WERI-Rb-1 (cell line): ENCODE measurements at regions not wholly inside any gene's neighbourhood (a gene's known extent, or its start where the extent isn't known, plus 50 kb on each side); places are given as distances from the start of the nearest gene placed in this dataset.

Experiments
- DNase-seq: peaks from one replicate; pipeline ENCODE4 v3.0.0-alpha.2; 2020
- H3K27ac ChIP-seq: fragments of 250-450 bp; sonication (Bioruptor Pico); 2 replicates; pipeline ENCODE4 v1.5.1; 2020; ENCODE audit warnings: mild to moderate bottlenecking, moderate library complexity
- H3K27me3 ChIP-seq: fragments of 250-450 bp; sonication (Bioruptor Pico); 2 replicates; pipeline ENCODE4 v1.5.1; 2021; ENCODE audit warnings: mild to moderate bottlenecking, low read depth, moderate library complexity; ENCODE audit not compliant: insufficient read depth, severe bottlenecking
- H3K36me3 ChIP-seq: fragments of 250-450 bp; sonication (Bioruptor Pico); 2 replicates; pipeline ENCODE4 v1.5.1; 2020; ENCODE audit warnings: mild to moderate bottlenecking, moderate library complexity
- H3K4me3 ChIP-seq: 2 replicates; pipeline ENCODE4 v1.5.1; 2011; ENCODE audit warnings: low read depth, mild to moderate bottlenecking, control low read depth, low read length
- H3K9me3 ChIP-seq: fragments of 250-450 bp; sonication (Bioruptor Pico); 2 replicates; pipeline ENCODE4 v1.5.1; 2021; ENCODE audit warnings: mild to moderate bottlenecking, moderate library complexity; ENCODE audit not compliant: severe bottlenecking
- CTCF ChIP-seq: IDR thresholded peaks from 2 replicates; pipeline ENCODE4 v1.5.1; 2011; ENCODE audit warnings: low read depth, mild to moderate bottlenecking, control low read depth, inconsistent platforms, low read length

GRCh38 chr10:75334720-75335119 lies 66.8 kb downstream of the ZNF503 start:
- no peaks in the 10 kb centered on the region for H3K27me3 ChIP-seq
- no peak for DNase-seq
- no peak for TF ChIP-seq CTCF

GRCh38 chr10:75332081-75332480 lies 69.5 kb downstream of the ZNF503 start:
- Histone ChIP-seq H3K36me3 (no peaks in the 10 kb centered on the region), H3K4me3 (no peak overlapping the region), H3K9me3 (peaks cover 2% of the 10 kb centered on the region), H3K27ac (no peak overlapping the region), H3K27me3 (no peaks in the 10 kb centered on the region)
- no peak for DNase-seq
- no peak for TF ChIP-seq CTCF

More at GRCh38 chr10:75334720-75335119, 66.8 kb downstream of the ZNF503 start:
- Histone ChIP-seq H3K27ac (no peak overlapping the region), H3K9me3 (peaks cover 2% of the 10 kb centered on the region), H3K4me3 (no peak overlapping the region), H3K36me3 (no peaks in the 10 kb centered on the region)

GRCh38 chr10:75331081-75331480 lies 70.5 kb downstream of the ZNF503 start:
- Histone ChIP-seq H3K27me3 (no peaks in the 10 kb centered on the region), H3K36me3 (no peaks in the 10 kb centered on the region), H3K4me3 (no peak overlapping the region), H3K9me3 (peaks cover 2% of the 10 kb centered on the region), H3K27ac (no peak overlapping the region)
- DNase-seq, result no peak
- no peak for TF ChIP-seq CTCF

GRCh38 chr10:75329190-75329745 lies 72.3 kb downstream of the ZNF503 start:
- TF ChIP-seq CTCF, result no peak
- Histone ChIP-seq H3K36me3 (no peaks in the 10 kb centered on the region), H3K4me3 (no peak overlapping the region), H3K27me3 (no peaks in the 10 kb centered on the region), H3K9me3 (no peaks in the 10 kb centered on the region), H3K27ac (no peak overlapping the region)
- no peak for DNase-seq

- TF ChIP-seq CTCF, result no peak
- Histone ChIP-seq H3K9me3 (no peaks in the 10 kb centered on the region), H3K27ac (no peak overlapping the region), H3K27me3 (no peaks in the 10 kb centered on the region), H3K4me3 (no peak overlapping the region), H3K36me3 (no peaks in the 10 kb centered on the region)
- no peak for DNase-seq
Observed at GRCh38 chr10:75326306-75326705, 75.3 kb downstream of the ZNF503 start.

GRCh38 chr10:75319274-75319673 lies 82.3 kb downstream of the ZNF503 start:
- TF ChIP-seq CTCF, result no peak

More at GRCh38 chr10:75319274-75319673, 82.3 kb downstream of the ZNF503 start:
- H3K36me3 ChIP-seq, result no peaks in the 10 kb centered on the region
- H3K9me3 ChIP-seq, result peaks cover 5% of the 10 kb centered on the region
- no peak for DNase-seq
- H3K27ac ChIP-seq, result no peak overlapping the region
- no peaks in the 10 kb centered on the region for H3K27me3 ChIP-seq
- no peak overlapping the region for H3K4me3 ChIP-seq
